HL-60 (cell line): ENCODE measurements at regions not wholly inside any gene's neighbourhood (a gene's known extent, or its start where the extent isn't known, plus 50 kb on each side); places are given as distances from the start of the nearest gene placed in this dataset.

ENCODE experiments used
- GABPA ChIP-seq: IDR thresholded peaks from 2 replicates; pipeline ENCODE4 v1.6.1; 2012; ENCODE audit warnings: low read depth
- POLR2AphosphoS5 ChIP-seq: IDR thresholded peaks from 2 replicates; pipeline ENCODE4 v1.6.1; 2012; ENCODE audit warnings: low read depth
- REST ChIP-seq: IDR thresholded peaks from 2 replicates; pipeline ENCODE4 v1.6.1; 2012; ENCODE audit warnings: low read depth; ENCODE audit not compliant: insufficient replicate concordance
- TF ChIP-seq, protein P1 (sequence below): IDR thresholded peaks from one replicate; pipeline ENCODE4 v1.5.1; 2011; ENCODE audit warnings: low read length, control low read depth, inconsistent platforms; ENCODE audit not compliant: insufficient read depth

GRCh38 chr2:193153576-193153975 lies 958.8 kb upstream of the TMEFF2 start:
- TF ChIP-seq, protein P1, sequence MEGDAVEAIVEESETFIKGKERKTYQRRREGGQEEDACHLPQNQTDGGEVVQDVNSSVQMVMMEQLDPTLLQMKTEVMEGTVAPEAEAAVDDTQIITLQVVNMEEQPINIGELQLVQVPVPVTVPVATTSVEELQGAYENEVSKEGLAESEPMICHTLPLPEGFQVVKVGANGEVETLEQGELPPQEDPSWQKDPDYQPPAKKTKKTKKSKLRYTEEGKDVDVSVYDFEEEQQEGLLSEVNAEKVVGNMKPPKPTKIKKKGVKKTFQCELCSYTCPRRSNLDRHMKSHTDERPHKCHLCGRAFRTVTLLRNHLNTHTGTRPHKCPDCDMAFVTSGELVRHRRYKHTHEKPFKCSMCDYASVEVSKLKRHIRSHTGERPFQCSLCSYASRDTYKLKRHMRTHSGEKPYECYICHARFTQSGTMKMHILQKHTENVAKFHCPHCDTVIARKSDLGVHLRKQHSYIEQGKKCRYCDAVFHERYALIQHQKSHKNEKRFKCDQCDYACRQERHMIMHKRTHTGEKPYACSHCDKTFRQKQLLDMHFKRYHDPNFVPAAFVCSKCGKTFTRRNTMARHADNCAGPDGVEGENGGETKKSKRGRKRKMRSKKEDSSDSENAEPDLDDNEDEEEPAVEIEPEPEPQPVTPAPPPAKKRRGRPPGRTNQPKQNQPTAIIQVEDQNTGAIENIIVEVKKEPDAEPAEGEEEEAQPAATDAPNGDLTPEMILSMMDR, result no peak
- TF ChIP-seq REST (no peak), POLR2AphosphoS5 (no peak), GABPA (no peak)
